WTC11 (cell line): ENCODE measurements at regions not wholly inside any gene's neighbourhood (a gene's known extent, or its start where the extent isn't known, plus 50 kb on each side); places are given as distances from the start of the nearest gene placed in this dataset.

Experiments
- ATF3 ChIP-seq: sonication (generic); formaldehyde crosslinking; conservative IDR thresholded peaks from 2 replicates; pipeline ENCODE4 v1.8.1; 2022; ENCODE audit warnings: mild to moderate bottlenecking, missing genetic modification reagents
- CBFB ChIP-seq: sonication (generic); formaldehyde crosslinking; IDR thresholded peaks from 2 replicates; pipeline ENCODE4 v1.8.1; 2022; ENCODE audit warnings: mild to moderate bottlenecking, low read depth, missing genetic modification reagents
- CTCF ChIP-seq: fragments of 200-600 bp; IDR thresholded peaks from 2 replicates; pipeline ENCODE4 v1.8.0; 2022; ENCODE audit warnings: antibody characterized with exemption
- IRF2 ChIP-seq: sonication (generic); formaldehyde crosslinking; IDR thresholded peaks from 2 replicates; pipeline ENCODE4 v1.8.0; 2022; ENCODE audit warnings: low read depth, missing genetic modification reagents, borderline replicate concordance
- TCF7 ChIP-seq: sonication (generic); formaldehyde crosslinking; IDR thresholded peaks from 2 replicates; pipeline ENCODE4 v1.8.0; 2022; ENCODE audit warnings: mild to moderate bottlenecking, low read depth, missing genetic modification reagents, moderate library complexity
- USF2 ChIP-seq: sonication (generic); formaldehyde crosslinking; IDR thresholded peaks from 2 replicates; pipeline ENCODE4 v1.8.1; 2023; ENCODE audit warnings: mild to moderate bottlenecking, missing genetic modification reagents, moderate library complexity
- ZNF232 ChIP-seq: sonication (generic); formaldehyde crosslinking; IDR thresholded peaks from 2 replicates; pipeline ENCODE4 v1.8.0; 2022; ENCODE audit warnings: mild to moderate bottlenecking, missing genetic modification reagents
- ZNF263 ChIP-seq: sonication (generic); formaldehyde crosslinking; IDR thresholded peaks from 2 replicates; pipeline ENCODE4 v1.8.1; 2022; ENCODE audit warnings: low read depth, mild to moderate bottlenecking, moderate library complexity, missing genetic modification reagents
- ZNF512 ChIP-seq: sonication (generic); formaldehyde crosslinking; IDR thresholded peaks from 2 replicates; pipeline ENCODE4 v1.8.1; 2022; ENCODE audit warnings: missing genetic modification reagents, borderline replicate concordance

GRCh38 chr10:128751851-128752250, 625.6 kb upstream of the MKI67 start:
- TF ChIP-seq CBFB (CRISPR knock-in tag): no peak
- no peak for TF ChIP-seq CTCF
- TF ChIP-seq ZNF512 (CRISPR knock-in tag): no peak
- no peak for TF ChIP-seq ATF3 (CRISPR knock-in tag)
- no peak for TF ChIP-seq IRF2 (CRISPR knock-in tag)
- TF ChIP-seq USF2 (CRISPR knock-in tag): no peak
- TF ChIP-seq ZNF263 (CRISPR knock-in tag): no peak
- no peak for TF ChIP-seq ZNF232 (CRISPR knock-in tag)
- no peak for TF ChIP-seq TCF7
